Globus pallidus (tissue), 1 donor: ENCODE measurements at regions not wholly inside any gene's neighbourhood (a gene's known extent, or its start where the extent isn't known, plus 50 kb on each side); places are given as distances from the start of the nearest gene placed in this dataset.

ENCODE experiments used
- DNase-seq: peaks from one replicate; pipeline ENCODE4 v3.0.0-alpha.2; 2015; ENCODE audit warnings: low spot score

- DNase-seq: no peak
Observed at GRCh38 chr2:9105601-9106337, 100.8 kb upstream of the ASAP2 start.

GRCh38 chr2:9103663-9104277 is 100.3 kb upstream of the MBOAT2 start:
- DNase-seq: no peak

GRCh38 chr2:9102861-9103662 is 99.6 kb upstream of the MBOAT2 start:
- no peak for DNase-seq

- no peak for DNase-seq
Observed at GRCh38 chr2:9101763-9102425, 98.4 kb upstream of the MBOAT2 start.

- no peak for DNase-seq
Observed at GRCh38 chr2:9100080-9100876, 96.8 kb upstream of the MBOAT2 start.

GRCh38 chr2:9099341-9099751 is 95.9 kb upstream of the MBOAT2 start:
- DNase-seq: no peak

GRCh38 chr2:9097892-9098291 is 94.4 kb upstream of the MBOAT2 start:
- no peak for DNase-seq

- no peak for DNase-seq
Observed at GRCh38 chr2:9097239-9097638, 93.8 kb upstream of the MBOAT2 start.

- DNase-seq: no peak
Observed at GRCh38 chr2:9096761-9097160, 93.3 kb upstream of the MBOAT2 start.

GRCh38 chr2:9095690-9096089 is 92.2 kb upstream of the MBOAT2 start:
- peak; percentile 72 for DNase-seq

GRCh38 chr2:9095226-9095625 is 91.7 kb upstream of the MBOAT2 start:
- no peak for DNase-seq

GRCh38 chr2:9094117-9094516 is 90.6 kb upstream of the MBOAT2 start:
- DNase-seq: peak; percentile 31

GRCh38 chr2:9093324-9093723 is 89.8 kb upstream of the MBOAT2 start:
- DNase-seq: no peak

- DNase-seq: no peak
Observed at GRCh38 chr2:9092383-9093282, 89.1 kb upstream of the MBOAT2 start.

- no peak for DNase-seq
Observed at GRCh38 chr2:9091811-9092210, 88.3 kb upstream of the MBOAT2 start.

- no peak for DNase-seq
Observed at GRCh38 chr2:9089831-9090230, 86.3 kb upstream of the MBOAT2 start.

GRCh38 chr2:9087121-9087681 is 83.7 kb upstream of the MBOAT2 start:
- DNase-seq: no peak

- no peak for DNase-seq
Observed at GRCh38 chr2:9086465-9086864, 83.0 kb upstream of the MBOAT2 start.

GRCh38 chr2:9085353-9085752 is 81.9 kb upstream of the MBOAT2 start:
- no peak for DNase-seq

GRCh38 chr2:9083287-9083686 is 79.8 kb upstream of the MBOAT2 start:
- DNase-seq: no peak
